Endothelial cell of umbilical vein (primary cell): ENCODE measurements at regions not wholly inside any gene's neighbourhood (a gene's known extent, or its start where the extent isn't known, plus 50 kb on each side); places are given as distances from the start of the nearest gene placed in this dataset.

Experiments
- BruUV-seq: library from RNA; stranded (reverse); fragments of 400-500 nt; replicated peaks from 2 replicates; lab custom pipeline; 2021; lab: Mats Ljungman, UMichigan
- CTCF ChIA-PET: fragments of 300-600, 350-600 bp; sonication (Branson Sonifier 250); formaldehyde crosslinking; loops from one replicate; lab custom pipeline; 2021; ENCODE audit warnings: antibody characterized with exemption, inconsistent platforms; lab: Charles Lee
- POLR2A ChIA-PET: fragments of 300-600, 350-600 bp; sonication (Branson Sonifier 250); formaldehyde crosslinking; loops from one replicate; lab custom pipeline; 2021; ENCODE audit warnings: antibody characterized with exemption, inconsistent platforms; lab: Charles Lee
- DNase-seq: peaks from one replicate; pipeline ENCODE4 v3.0.0-alpha.2; 2011; ENCODE audit warnings: low read depth, low spot score
- FAIRE-seq: peaks from 2 replicates; lab custom pipeline; 2011; peaks lifted over from hg19 to GRCh38; lab: Jason Lieb, UNC
- H2AFZ ChIP-seq: 2 replicates; pipeline ENCODE4 v1.6.0; 2012; ENCODE audit warnings: low read depth, low read length, control low read depth, inconsistent platforms
- H3K27ac ChIP-seq: 2 replicates; pipeline ENCODE4 v1.5.1; 2011; ENCODE audit warnings: low read depth, mild to moderate bottlenecking, control low read depth, low read length, moderate library complexity; ENCODE audit not compliant: insufficient read depth
- H3K27me3 ChIP-seq, 2 experiments: 2 replicates each; pipeline versions ENCODE4 v1.6.0 to v1.6.1; 2011; ENCODE audit warnings: low read length in 2 of 2, mixed read lengths in 1 of 2; ENCODE audit not compliant: control insufficient read depth in 2 of 2, insufficient read depth in 2 of 2
- H3K36me3 ChIP-seq, 2 experiments: 2 replicates in 1 of 2; 3 replicates in 1 of 2; pipeline ENCODE4 v1.5.1; 2011; ENCODE audit warnings: low read length in 2 of 2, mild to moderate bottlenecking in 1 of 2, moderate library complexity in 1 of 2; ENCODE audit not compliant: control insufficient read depth in 2 of 2, insufficient read depth in 2 of 2; ENCODE audit errors: extremely low read depth in 1 of 2
- H3K4me1 ChIP-seq: 3 replicates; pipeline ENCODE4 v1.5.1; 2011; ENCODE audit warnings: mild to moderate bottlenecking, low read length; ENCODE audit not compliant: control insufficient read depth, insufficient read depth; ENCODE audit errors: extremely low read depth
- H3K4me2 ChIP-seq: 2 replicates; pipeline ENCODE4 v1.6.1; 2011; ENCODE audit warnings: low read length, control low read depth, mixed read lengths; ENCODE audit not compliant: insufficient read depth
- H3K4me3 ChIP-seq, 3 experiments: fragments of 200-600 bp in 1 of 3; sonication (generic), shearing (Covaris generic) in 1 of 3; replicated peaks in 1 of 3; 2 replicates each; pipeline ENCODE4 v1.5.1; 2011 to 2016; ENCODE audit warnings: control low read depth in 3 of 3, low read length in 3 of 3, mild to moderate bottlenecking in 2 of 3, inconsistent platforms in 1 of 3, low read depth in 1 of 3, moderate library complexity in 1 of 3; ENCODE audit not compliant: insufficient read depth in 1 of 3
- H3K79me2 ChIP-seq: 2 replicates; pipeline ENCODE4 v1.6.0; 2012; ENCODE audit warnings: low read length, inconsistent platforms; ENCODE audit not compliant: control insufficient read depth, insufficient read depth
- H3K9ac ChIP-seq: replicated peaks from 2 replicates; pipeline ENCODE3; 2011; ENCODE audit warnings: low read length, control low read depth; ENCODE audit not compliant: insufficient read depth; ENCODE audit errors: extremely low read depth
- H3K9me1 ChIP-seq: replicated peaks from 3 replicates; pipeline ENCODE4 v1.6.0; 2011; ENCODE audit warnings: mild to moderate bottlenecking, low read length; ENCODE audit not compliant: control insufficient read depth, insufficient read depth; ENCODE audit errors: extremely low read depth
- H3K9me3 ChIP-seq: replicated peaks from 2 replicates; pipeline ENCODE4 v1.5.1; 2012; ENCODE audit warnings: low read length, inconsistent platforms; ENCODE audit not compliant: control insufficient read depth, insufficient read depth
- H4K20me1 ChIP-seq: replicated peaks from 2 replicates; pipeline ENCODE3; 2011; ENCODE audit warnings: mild to moderate bottlenecking, low read length; ENCODE audit not compliant: control insufficient read depth, insufficient read depth; ENCODE audit errors: extremely low read depth
- EZH2 ChIP-seq: IDR thresholded peaks from 2 replicates; pipeline ENCODE4 v1.6.1; 2012; ENCODE audit warnings: borderline replicate concordance, low read depth, mild to moderate bottlenecking, moderate library complexity, low read length, inconsistent platforms; ENCODE audit not compliant: severe bottlenecking
- FOS ChIP-seq: IDR thresholded peaks from 2 replicates; pipeline ENCODE4 v1.6.1; 2011; ENCODE audit warnings: mild to moderate bottlenecking, low read length, moderate library complexity, borderline replicate concordance; ENCODE audit not compliant: insufficient read depth
- GATA2 ChIP-seq: IDR thresholded peaks from 2 replicates; pipeline ENCODE4 v1.7.0; 2011; ENCODE audit warnings: low read depth, mild to moderate bottlenecking, moderate library complexity, mixed read lengths, low read length; ENCODE audit not compliant: insufficient read length, insufficient read depth
- JUN ChIP-seq: IDR thresholded peaks from 2 replicates; pipeline ENCODE4 v1.6.1; 2011; ENCODE audit warnings: borderline replicate concordance, low read depth; ENCODE audit not compliant: insufficient read length, insufficient read depth
- MYC ChIP-seq: IDR thresholded peaks from one replicate; pipeline ENCODE4 v1.6.1; 2011; ENCODE audit warnings: mild to moderate bottlenecking, low read depth, low read length
- POLR2A ChIP-seq: IDR thresholded peaks from 2 replicates; pipeline ENCODE4 v1.6.1; 2012; ENCODE audit warnings: low read depth, mild to moderate bottlenecking, control low read depth, low read length
- POLR2AphosphoS5 ChIP-seq: IDR thresholded peaks from 2 replicates; pipeline ENCODE4 v1.6.1; 2012; ENCODE audit warnings: low read depth, mild to moderate bottlenecking, control low read depth, low read length, moderate library complexity; ENCODE audit not compliant: insufficient read depth
- dilution Hi-C: fragments of 300-500 bp; cut with MboI; formaldehyde crosslinking; loops from one replicate; pipeline ENCODE4 v1.15.0; 2019; ENCODE audit warnings: low sequenced_read_pairs; ENCODE audit not compliant: extremely low pct_ligation_motif_present
- intact Hi-C: fragments of 100-400 bp; cut with micrococcal nuclease; formaldehyde crosslinking; loops from one replicate; pipeline ENCODE4 v1.10.0; 2022
- TF ChIP-seq, protein P1 (sequence below), 2 donors: IDR thresholded peaks; 1 replicate in 1 of 2; 2 replicates in 1 of 2; pipeline ENCODE4 v1.5.1; 2011; ENCODE audit warnings: low read length in 2 of 2, mild to moderate bottlenecking in 2 of 2, moderate library complexity in 2 of 2, control low read depth in 1 of 2, inconsistent platforms in 1 of 2, low read depth in 1 of 2; ENCODE audit not compliant: insufficient read depth in 1 of 2; ENCODE audit errors: extremely low read depth in 1 of 2

GRCh38 chr12:41683023-41683422 is 461.7 kb downstream of the GXYLT1 start:
- H3K79me2 ChIP-seq, result no peaks in the 10 kb centered on the region
- intact Hi-C loops (no loop called here), dilution Hi-C loops (no loop called here)
- H3K9me1 ChIP-seq, result no peaks in the 10 kb centered on the region
- no peak overlapping the region for H3K9ac ChIP-seq
- BruUV-seq, result no TSS peak
- no peaks in the 10 kb centered on the region for H3K9me3 ChIP-seq
- FAIRE-seq (no peak), DNase-seq (no peak)
- no peaks in the 10 kb centered on the region for H3K36me3 ChIP-seq
- ChIA-PET CTCF (interaction anchor here (1.7 kb wide), 1 partner anchor 341 kb away, joined by 7 read pairs; no protein-coding TSS in a partner anchor), POLR2A (no interaction called here)
- H3K27me3 ChIP-seq, result peaks cover 0 to 7% of the 10 kb centered on the region in 2 experiments
- H4K20me1 ChIP-seq, result no peaks in the 10 kb centered on the region
- no peaks in the 10 kb centered on the region for H3K4me1 ChIP-seq
- TF ChIP-seq MYC, result no peak
- TF ChIP-seq FOS, result no peak
- TF ChIP-seq, protein P1, sequence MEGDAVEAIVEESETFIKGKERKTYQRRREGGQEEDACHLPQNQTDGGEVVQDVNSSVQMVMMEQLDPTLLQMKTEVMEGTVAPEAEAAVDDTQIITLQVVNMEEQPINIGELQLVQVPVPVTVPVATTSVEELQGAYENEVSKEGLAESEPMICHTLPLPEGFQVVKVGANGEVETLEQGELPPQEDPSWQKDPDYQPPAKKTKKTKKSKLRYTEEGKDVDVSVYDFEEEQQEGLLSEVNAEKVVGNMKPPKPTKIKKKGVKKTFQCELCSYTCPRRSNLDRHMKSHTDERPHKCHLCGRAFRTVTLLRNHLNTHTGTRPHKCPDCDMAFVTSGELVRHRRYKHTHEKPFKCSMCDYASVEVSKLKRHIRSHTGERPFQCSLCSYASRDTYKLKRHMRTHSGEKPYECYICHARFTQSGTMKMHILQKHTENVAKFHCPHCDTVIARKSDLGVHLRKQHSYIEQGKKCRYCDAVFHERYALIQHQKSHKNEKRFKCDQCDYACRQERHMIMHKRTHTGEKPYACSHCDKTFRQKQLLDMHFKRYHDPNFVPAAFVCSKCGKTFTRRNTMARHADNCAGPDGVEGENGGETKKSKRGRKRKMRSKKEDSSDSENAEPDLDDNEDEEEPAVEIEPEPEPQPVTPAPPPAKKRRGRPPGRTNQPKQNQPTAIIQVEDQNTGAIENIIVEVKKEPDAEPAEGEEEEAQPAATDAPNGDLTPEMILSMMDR (IDR thresholded peaks at IDR 0.05; ENCODE audit: extremely low read depth in 1 of 2, insufficient read depth in 1 of 2, low read depth in 1 of 2, low read length in 2 of 2), result no peak
- TF ChIP-seq POLR2A, result no peak
- no peak for TF ChIP-seq JUN
- TF ChIP-seq POLR2AphosphoS5, result no peak
- H2AFZ ChIP-seq, result no peak overlapping the region
- H3K27ac ChIP-seq, result no peak overlapping the region
- no peak overlapping the region for H3K4me3 ChIP-seq
- no peak overlapping the region for H3K4me2 ChIP-seq

DNA sequence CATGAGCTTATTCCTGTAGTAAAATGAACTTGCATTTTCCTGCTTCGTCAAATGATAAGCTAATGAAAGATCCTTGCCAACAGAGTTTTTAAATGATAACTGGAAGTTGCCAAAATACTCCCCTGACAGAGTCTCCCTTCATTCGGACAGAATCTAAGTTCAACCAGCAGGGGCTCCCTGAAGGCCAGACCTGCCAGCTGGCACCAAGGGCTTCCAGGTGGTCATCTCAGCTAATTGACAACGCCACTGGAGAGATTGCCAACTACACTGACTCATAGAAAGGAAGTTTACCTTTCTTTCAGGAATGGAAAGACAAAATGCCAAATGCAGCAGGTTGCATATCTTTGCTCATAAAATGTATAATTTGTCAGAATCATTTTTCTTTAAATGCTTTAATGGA is 462.8 kb downstream of the GXYLT1 start:
- DNase-seq (no peak), FAIRE-seq (no peak)
- ChIA-PET CTCF (interaction anchor here (1.7 kb wide), 1 partner anchor 343 kb away, joined by 7 read pairs; no protein-coding TSS in a partner anchor), POLR2A (no interaction called here)
- no peak overlapping the region for H3K4me3 ChIP-seq
- no peak overlapping the region for H3K4me2 ChIP-seq
- no peak for TF ChIP-seq EZH2
- no peak for TF ChIP-seq POLR2AphosphoS5
- no peak for TF ChIP-seq GATA2
- TF ChIP-seq, protein P1 (IDR thresholded peaks at IDR 0.05; ENCODE audit: extremely low read depth in 1 of 2, insufficient read depth in 1 of 2, low read depth in 1 of 2, low read length in 2 of 2), result no peak
- TF ChIP-seq FOS, result no peak
- TF ChIP-seq POLR2A, result no peak
- no peak overlapping the region for H3K9ac ChIP-seq
- H4K20me1 ChIP-seq, result no peaks in the 10 kb centered on the region
- dilution Hi-C loops, result no loop called here
- H3K27ac ChIP-seq, result no peak overlapping the region
- H3K9me1 ChIP-seq, result no peaks in the 10 kb centered on the region
- BruUV-seq, result no TSS peak
- H3K4me1 ChIP-seq, result no peaks in the 10 kb centered on the region
- no peaks in the 10 kb centered on the region for H3K79me2 ChIP-seq
- intact Hi-C loops, result no loop called here
- H3K36me3 ChIP-seq, result no peaks in the 10 kb centered on the region
- no peaks in the 10 kb centered on the region for H3K9me3 ChIP-seq
- H2AFZ ChIP-seq, result no peak overlapping the region
- peaks cover 0 to 6% of the 10 kb centered on the region in 2 experiments for H3K27me3 ChIP-seq
